ENCODE measurements at regions not wholly inside any gene's neighbourhood (a gene's known extent, or its start where the extent isn't known, plus 50 kb on each side); places are given as distances from the start of the nearest gene placed in this dataset.

- Histone ChIP-seq H3K4me3 (no peak overlapping the region), H4K20me1 (replicated peaks; ENCODE audit: control insufficient read depth, insufficient read depth, low read length) (no peaks in the 10 kb centered on the region), H3K27ac (ENCODE audit: extremely low read depth, low read depth, low read length) (no peak overlapping the region), H3K4me1 (replicated peaks in 1 of 2; ENCODE audit: control insufficient read depth in 2 of 2, insufficient read depth in 2 of 2, low read length in 2 of 2) (no peaks in the 10 kb centered on the region), H2AFZ (ENCODE audit: low read depth, low read length) (no peak overlapping the region), H3K9me1 (ENCODE audit: control insufficient read depth, insufficient read depth, low read length) (no peaks in the 10 kb centered on the region), H3K36me3 (ENCODE audit: control insufficient read depth, insufficient read depth, low read length) (no peaks in the 10 kb centered on the region), H3K79me2 (ENCODE audit: control insufficient read depth, insufficient read depth, low read length) (no peaks in the 10 kb centered on the region), H3K9me3 (replicated peaks; ENCODE audit: control insufficient read depth, insufficient read depth, low read depth, low read length) (0 out of 2 replicates have a peak, but pooled peaks cover 3% of the 10 kb centered on the region), H3K9ac (ENCODE audit: insufficient read depth in 1 of 2, low read depth in 2 of 2, low read length in 2 of 2) (no peak overlapping the region), H3K4me2 (ENCODE audit: insufficient read depth, low read length) (no peak overlapping the region), H3K27me3 (ENCODE audit: control insufficient read depth in 2 of 2, insufficient read depth in 2 of 2, low read length in 2 of 2) (no peaks in the 10 kb centered on the region)
- ChIA-PET CTCF (ENCODE audit: low intra/inter-chr PET ratio) (no interaction called here), POLR2A (interaction anchor here (1.0 kb wide), 1 partner anchor 9 kb away, joined by 4 read pairs; no protein-coding TSS in a partner anchor)
- intact Hi-C loops (cut with micrococcal nuclease) = no loop called here
- BruUV-seq (replicated peaks) = no TSS peak
- FAIRE-seq (no peak), DNase-seq (ENCODE audit: extremely low read depth in 1 of 4, low spot score in 3 of 4) (no peak), ATAC-seq (no peak)
- WGBS (ENCODE audit: insufficient coverage, low coverage, missing lambda C conversion rate) = 0% methylated on average over 2 of the region's 2 CpGs
- TF ChIP-seq CBX5 (IDR thresholded peaks at IDR 0.05; ENCODE audit: borderline replicate concordance, low read depth) = 0 out of 2 replicates have a peak, but pooled peaks have one; percentile 61
- TF ChIP-seq CBX3 (IDR thresholded peaks at IDR 0.05; ENCODE audit: borderline replicate concordance in 1 of 2, low read length in 2 of 2) = peak in 1 of 2 experiments; percentile 40; a peak in 1 of 3 replicates
- peak; percentile 83 for TF ChIP-seq TRIM28 (IDR thresholded peaks at IDR 0.05)
- TF ChIP-seq THRAP3 (IDR thresholded peaks at IDR 0.05; ENCODE audit: borderline replicate concordance) = no peak
- in situ Hi-C loops (cut with MboI) = no loop called here
These were observed 162.3 kb downstream of the TGFB2 start for GRCh38 chr1:218507355-218508002.

- FAIRE-seq (no peak), ATAC-seq (no peak), DNase-seq (ENCODE audit: extremely low read depth in 1 of 4, low spot score in 3 of 4) (no peak)
- Histone ChIP-seq H3K4me1 (replicated peaks in 1 of 2; ENCODE audit: control insufficient read depth in 2 of 2, insufficient read depth in 2 of 2, low read length in 2 of 2) (no peaks in the 10 kb centered on the region), H3K9me1 (ENCODE audit: control insufficient read depth, insufficient read depth, low read length) (no peaks in the 10 kb centered on the region), H3K27me3 (ENCODE audit: control insufficient read depth in 2 of 2, insufficient read depth in 2 of 2, low read length in 2 of 2) (no peaks in the 10 kb centered on the region), H3K36me3 (ENCODE audit: control insufficient read depth, insufficient read depth, low read length) (no peaks in the 10 kb centered on the region), H3K27ac (ENCODE audit: extremely low read depth, low read depth, low read length) (no peak overlapping the region), H3K9me3 (replicated peaks; ENCODE audit: control insufficient read depth, insufficient read depth, low read depth, low read length) (0 out of 2 replicates have a peak, but pooled peaks cover 3% of the 10 kb centered on the region), H3K79me2 (ENCODE audit: control insufficient read depth, insufficient read depth, low read length) (no peaks in the 10 kb centered on the region), H4K20me1 (replicated peaks; ENCODE audit: control insufficient read depth, insufficient read depth, low read length) (no peaks in the 10 kb centered on the region), H3K4me2 (ENCODE audit: insufficient read depth, low read length) (no peak overlapping the region), H3K9ac (ENCODE audit: insufficient read depth in 1 of 2, low read depth in 2 of 2, low read length in 2 of 2) (no peak overlapping the region), H2AFZ (ENCODE audit: low read depth, low read length) (no peak overlapping the region), H3K4me3 (no peak overlapping the region)
- ChIA-PET CTCF (ENCODE audit: low intra/inter-chr PET ratio) (no interaction called here), POLR2A (no interaction called here)
- intact Hi-C loops (cut with micrococcal nuclease) = no loop called here
- no TSS peak for BruUV-seq (replicated peaks)
- 1% methylated on average over 6 of the region's 6 CpGs for WGBS (ENCODE audit: insufficient coverage, low coverage, missing lambda C conversion rate)
- TF ChIP-seq ZFP30 (CRISPR knock-in tag; IDR thresholded peaks at IDR 0.05; ENCODE audit: borderline replicate concordance) (no peak), NFE2 (IDR thresholded peaks at IDR 0.05; ENCODE audit: low read depth) (peak; percentile 20; the same call in 1 of the 2 replicates), ZNF316 (IDR thresholded peaks at IDR 0.05) (peak; percentile 92), HMGXB4 (CRISPR knock-in tag; IDR thresholded peaks at IDR 0.05) (no peak), MAFK (IDR thresholded peaks at IDR 0.05; ENCODE audit: low read length) (peak; percentile 92), MAFF (IDR thresholded peaks at IDR 0.05; ENCODE audit: low read length) (peak; percentile 92), C11orf30 (IDR thresholded peaks at IDR 0.05; ENCODE audit: low read depth) (peak; percentile 87), MAFG (tag; conservative IDR thresholded peaks at IDR 0.05) (peak; percentile 90)
- in situ Hi-C loops (cut with MboI) = no loop called here
These were observed 165.1 kb downstream of the TGFB2 start for GRCh38 chr1:218510153-218510772.
